ACC112 (cell line): ENCODE measurements at regions not wholly inside any gene's neighbourhood (a gene's known extent, or its start where the extent isn't known, plus 50 kb on each side); places are given as distances from the start of the nearest gene placed in this dataset.

ENCODE experiments used
- H2AFZ ChIP-seq: fragments of 200-600 bp; sonication (generic); one replicate; pipeline ENCODE4 v1.6.0; 2017; ENCODE audit warnings: antibody characterized with exemption, low read length; ENCODE audit not compliant: unreplicated experiment
- H3K27ac ChIP-seq: fragments of 200-600 bp; sonication (generic); 2 replicates; pipeline ENCODE4 v1.5.1; 2014; ENCODE audit warnings: low read depth, mild to moderate bottlenecking, antibody characterized with exemption, low read length, moderate library complexity
- H3K27me3 ChIP-seq: fragments of 200-600 bp; sonication (generic); 2 replicates; pipeline ENCODE4 v1.6.1; 2014; ENCODE audit warnings: mild to moderate bottlenecking, antibody characterized with exemption, low read length, moderate library complexity, mixed read lengths; ENCODE audit not compliant: insufficient read depth
- H3K36me3 ChIP-seq: fragments of 200-600 bp; sonication (generic); 2 replicates; pipeline ENCODE4 v1.6.1; 2016; ENCODE audit warnings: mild to moderate bottlenecking, antibody characterized with exemption, low read length, moderate library complexity, mixed read lengths; ENCODE audit not compliant: insufficient read depth
- H3K4me1 ChIP-seq: fragments of 200-600 bp; sonication (generic); one replicate; pipeline ENCODE4 v1.6.1; 2016; ENCODE audit warnings: low read length, mixed read lengths; ENCODE audit not compliant: insufficient read depth, unreplicated experiment, control insufficient read depth
- H3K4me3 ChIP-seq: fragments of 200-600 bp; sonication (generic); 2 replicates; pipeline ENCODE4 v1.5.1; 2014; ENCODE audit warnings: mild to moderate bottlenecking, low read depth, low read length
- H3K79me2 ChIP-seq: fragments of 200-600 bp; sonication (generic); one replicate; pipeline ENCODE4 v1.6.0; 2016; ENCODE audit warnings: low read length; ENCODE audit not compliant: control insufficient read depth, unreplicated experiment, insufficient read depth

DNA sequence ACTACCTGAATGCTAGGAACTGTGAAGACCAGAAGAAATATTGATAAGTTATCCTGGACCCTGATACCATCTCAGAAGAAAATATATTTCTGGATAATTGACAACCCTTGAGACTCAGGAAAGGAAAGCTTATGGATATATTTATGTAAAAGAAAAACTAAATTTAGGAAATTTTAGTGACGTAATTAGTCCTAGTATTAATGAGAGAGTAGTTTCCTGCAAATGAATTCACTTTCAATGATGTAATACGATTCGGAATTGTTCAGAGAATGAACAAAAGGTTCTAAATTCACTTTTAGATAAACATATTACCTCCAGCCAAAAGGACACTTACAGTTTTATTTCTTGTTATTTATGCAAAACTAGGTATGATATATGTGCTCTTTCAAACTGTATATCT is 1120.1 kb upstream of the NCAM2 start:
- H3K36me3 ChIP-seq = no peaks in the 10 kb centered on the region
- H3K79me2 ChIP-seq = no peaks in the 10 kb centered on the region
- H3K27ac ChIP-seq = no peak overlapping the region
- no peak overlapping the region for H2AFZ ChIP-seq
- no peak overlapping the region for H3K4me3 ChIP-seq
- no peaks in the 10 kb centered on the region for H3K27me3 ChIP-seq
- no peaks in the 10 kb centered on the region for H3K4me1 ChIP-seq

DNA sequence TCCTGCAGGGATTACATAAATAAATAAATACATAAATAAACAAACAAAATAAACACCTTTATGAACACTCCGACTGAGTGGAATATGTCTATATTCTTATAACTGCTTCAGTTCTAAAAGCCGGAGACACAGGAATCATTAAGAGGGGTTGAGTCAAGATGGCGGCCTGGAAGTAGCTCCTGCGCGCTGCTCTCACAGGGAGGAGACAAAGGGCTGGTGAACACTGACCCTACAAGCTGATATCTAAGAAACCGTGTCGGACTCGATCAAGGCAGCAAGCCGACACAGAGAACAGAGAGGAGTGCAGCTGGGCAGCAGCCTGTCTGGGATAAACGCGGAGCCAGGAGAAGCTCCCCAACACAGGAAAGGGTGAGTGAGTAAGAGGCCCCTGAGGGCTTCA is 1098.6 kb upstream of the NCAM2 start:
- H3K27ac ChIP-seq = no peak overlapping the region
- H3K4me3 ChIP-seq = no peak overlapping the region
- no peaks in the 10 kb centered on the region for H3K4me1 ChIP-seq
- no peak overlapping the region for H2AFZ ChIP-seq
- no peaks in the 10 kb centered on the region for H3K79me2 ChIP-seq
- H3K27me3 ChIP-seq = no peaks in the 10 kb centered on the region
- no peaks in the 10 kb centered on the region for H3K36me3 ChIP-seq

DNA sequence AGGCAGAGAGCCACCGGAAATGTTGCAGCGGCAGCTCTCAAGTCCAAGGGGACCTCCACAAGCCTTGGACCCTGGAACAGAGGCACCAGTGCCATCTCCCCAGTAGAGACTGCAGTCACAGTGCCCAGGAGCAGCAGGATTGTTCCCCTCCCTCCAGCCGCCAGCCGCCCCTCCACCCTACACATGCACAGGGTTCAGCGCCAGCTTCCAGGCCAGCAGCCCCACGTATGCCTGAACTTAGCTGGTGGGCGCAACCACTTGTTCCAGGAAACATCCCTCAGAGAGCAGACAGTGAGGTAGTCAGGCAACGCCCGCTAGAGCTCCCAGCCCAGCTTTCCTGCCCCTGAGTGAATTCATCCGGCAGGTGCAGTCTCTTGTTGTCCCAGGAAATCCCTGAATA is 1098.1 kb upstream of the NCAM2 start:
- Histone ChIP-seq H3K36me3 (no peaks in the 10 kb centered on the region), H3K4me3 (no peak overlapping the region), H2AFZ (no peak overlapping the region), H3K4me1 (no peaks in the 10 kb centered on the region), H3K79me2 (no peaks in the 10 kb centered on the region), H3K27me3 (no peaks in the 10 kb centered on the region), H3K27ac (no peak overlapping the region)

DNA sequence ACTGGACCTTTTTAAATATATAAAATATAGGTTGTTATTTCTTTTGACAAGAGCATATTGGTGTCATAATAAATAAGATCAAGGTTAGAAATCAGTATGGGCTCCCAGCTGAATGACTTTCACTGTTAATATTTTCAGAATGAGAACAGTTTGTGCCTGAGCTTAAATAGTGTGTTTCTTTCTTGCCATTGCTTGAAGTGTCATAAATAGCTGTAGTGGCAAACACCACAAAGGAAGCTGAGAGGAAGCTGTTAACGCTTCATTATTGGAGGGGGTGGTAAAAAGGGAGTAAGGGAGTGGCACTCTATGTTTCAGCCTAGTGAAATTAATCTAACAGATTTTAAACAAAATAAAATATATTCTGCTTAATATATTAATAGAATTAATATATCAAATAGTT is 1089.8 kb upstream of the NCAM2 start:
- Histone ChIP-seq H3K36me3 (no peaks in the 10 kb centered on the region), H3K27ac (no peak overlapping the region), H3K79me2 (no peaks in the 10 kb centered on the region), H2AFZ (no peak overlapping the region), H3K4me3 (no peak overlapping the region), H3K27me3 (no peaks in the 10 kb centered on the region), H3K4me1 (no peaks in the 10 kb centered on the region)

DNA sequence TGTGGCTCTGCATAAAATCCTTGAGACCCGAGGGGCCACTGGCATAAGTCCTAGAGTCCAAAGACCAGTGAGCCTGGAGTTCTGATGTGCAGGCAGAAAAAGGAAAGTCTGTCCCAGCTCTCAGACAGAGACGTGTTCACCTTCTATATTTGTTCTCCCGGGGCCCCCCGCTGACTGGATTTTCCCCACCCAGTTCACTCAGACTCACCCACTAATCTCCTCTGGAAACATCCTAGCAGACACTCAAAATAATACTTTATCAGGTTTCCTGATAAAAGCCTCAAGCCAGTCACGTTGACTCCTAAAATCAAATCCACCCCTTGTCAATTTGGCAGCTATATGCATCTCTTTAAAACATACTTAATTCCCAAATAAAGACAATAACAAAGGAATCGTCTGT is 1084.2 kb upstream of the NCAM2 start:
- no peak overlapping the region for H2AFZ ChIP-seq
- no peaks in the 10 kb centered on the region for H3K4me1 ChIP-seq
- H3K36me3 ChIP-seq = no peaks in the 10 kb centered on the region
- no peak overlapping the region for H3K27ac ChIP-seq
- no peaks in the 10 kb centered on the region for H3K27me3 ChIP-seq
- H3K4me3 ChIP-seq = no peak overlapping the region
- H3K79me2 ChIP-seq = no peaks in the 10 kb centered on the region

DNA sequence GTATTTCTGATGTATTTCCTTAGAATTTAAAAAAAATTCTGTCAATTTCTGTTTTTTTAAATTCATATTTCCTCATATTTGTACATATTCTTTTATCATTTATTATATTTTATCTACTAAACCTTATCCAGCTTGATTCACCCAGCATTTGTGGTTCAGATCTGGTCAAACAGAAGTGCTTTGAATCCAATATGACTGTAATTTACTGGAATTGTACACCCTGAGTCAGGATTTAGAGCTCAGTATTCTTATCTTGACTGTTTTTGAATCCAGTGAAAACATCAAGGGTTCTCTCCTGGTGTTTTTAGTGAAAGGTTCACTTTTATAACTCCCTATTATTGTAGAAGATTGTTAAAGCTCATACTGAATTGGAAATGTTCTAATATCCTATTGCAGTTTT is 1077.0 kb upstream of the NCAM2 start:
- Histone ChIP-seq H3K79me2 (no peaks in the 10 kb centered on the region), H2AFZ (no peak overlapping the region), H3K4me3 (no peak overlapping the region), H3K27me3 (no peaks in the 10 kb centered on the region), H3K36me3 (no peaks in the 10 kb centered on the region), H3K27ac (no peak overlapping the region), H3K4me1 (no peaks in the 10 kb centered on the region)

DNA sequence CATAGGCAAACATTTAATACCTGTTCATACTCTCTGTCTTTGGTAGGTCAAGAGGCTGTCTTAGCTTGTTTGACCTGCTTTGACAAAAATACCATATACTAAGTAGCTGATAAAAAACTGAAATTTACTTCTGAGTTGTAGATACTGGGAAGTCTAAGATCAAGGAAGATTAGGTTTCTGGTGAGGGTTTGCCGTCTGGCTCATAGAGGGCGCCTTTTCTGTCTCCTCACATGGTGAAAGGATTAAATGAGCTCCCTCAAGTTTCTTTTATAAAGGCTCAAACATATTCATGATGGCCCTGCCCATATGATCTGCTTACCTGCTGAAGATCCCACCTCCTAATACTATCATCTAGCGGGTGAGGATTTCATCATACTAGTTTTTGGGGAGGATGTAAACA is 1076.1 kb upstream of the NCAM2 start:
- H3K27ac ChIP-seq = no peak overlapping the region
- no peak overlapping the region for H2AFZ ChIP-seq
- no peaks in the 10 kb centered on the region for H3K79me2 ChIP-seq
- no peaks in the 10 kb centered on the region for H3K27me3 ChIP-seq
- no peaks in the 10 kb centered on the region for H3K36me3 ChIP-seq
- no peaks in the 10 kb centered on the region for H3K4me1 ChIP-seq
- H3K4me3 ChIP-seq = no peak overlapping the region

DNA sequence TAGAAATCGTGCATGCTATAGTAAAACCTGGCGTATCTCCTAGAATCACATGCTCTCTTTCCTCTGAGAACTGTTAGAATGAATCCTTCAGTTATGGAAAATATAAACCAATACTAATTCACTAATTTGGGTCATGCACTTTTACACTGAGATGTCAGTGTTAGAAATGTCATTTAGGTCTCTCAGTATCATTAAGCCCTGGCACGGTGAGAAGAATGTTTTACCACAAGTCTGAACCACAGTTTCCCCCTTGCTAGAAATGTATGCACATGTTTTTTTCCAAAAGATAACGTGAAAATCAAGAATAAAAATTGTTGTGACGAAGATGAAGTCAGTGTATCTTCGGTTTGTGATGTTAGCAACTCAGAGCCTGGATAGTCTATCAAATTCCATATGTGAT is 1062.7 kb upstream of the NCAM2 start:
- Histone ChIP-seq H3K4me3 (no peak overlapping the region), H3K79me2 (no peaks in the 10 kb centered on the region), H3K27me3 (no peaks in the 10 kb centered on the region), H3K27ac (no peak overlapping the region), H3K36me3 (no peaks in the 10 kb centered on the region), H3K4me1 (no peaks in the 10 kb centered on the region), H2AFZ (no peak overlapping the region)

DNA sequence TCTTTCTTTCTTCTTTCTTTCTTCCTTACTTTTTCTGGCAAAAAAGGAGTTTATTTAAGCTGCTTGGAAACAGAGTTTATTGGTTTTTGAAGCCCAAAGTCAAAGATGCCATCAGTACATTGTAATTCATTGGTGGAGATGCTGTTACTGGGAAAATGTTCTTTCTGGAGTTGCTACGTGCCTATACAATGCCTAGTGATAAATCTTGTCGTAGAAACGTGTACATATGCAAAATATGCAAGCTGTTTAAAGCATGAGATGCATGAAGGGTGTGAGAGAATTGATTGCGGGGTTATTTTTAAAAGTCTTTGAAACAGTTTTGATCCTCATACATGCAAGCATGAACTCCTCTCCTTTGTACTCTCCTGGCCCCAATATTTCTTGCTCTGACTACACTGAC is 1060.6 kb upstream of the NCAM2 start:
- no peaks in the 10 kb centered on the region for H3K36me3 ChIP-seq
- H2AFZ ChIP-seq = no peak overlapping the region
- H3K27me3 ChIP-seq = no peaks in the 10 kb centered on the region
- no peaks in the 10 kb centered on the region for H3K79me2 ChIP-seq
- no peak overlapping the region for H3K27ac ChIP-seq
- no peak overlapping the region for H3K4me3 ChIP-seq
- no peaks in the 10 kb centered on the region for H3K4me1 ChIP-seq

DNA sequence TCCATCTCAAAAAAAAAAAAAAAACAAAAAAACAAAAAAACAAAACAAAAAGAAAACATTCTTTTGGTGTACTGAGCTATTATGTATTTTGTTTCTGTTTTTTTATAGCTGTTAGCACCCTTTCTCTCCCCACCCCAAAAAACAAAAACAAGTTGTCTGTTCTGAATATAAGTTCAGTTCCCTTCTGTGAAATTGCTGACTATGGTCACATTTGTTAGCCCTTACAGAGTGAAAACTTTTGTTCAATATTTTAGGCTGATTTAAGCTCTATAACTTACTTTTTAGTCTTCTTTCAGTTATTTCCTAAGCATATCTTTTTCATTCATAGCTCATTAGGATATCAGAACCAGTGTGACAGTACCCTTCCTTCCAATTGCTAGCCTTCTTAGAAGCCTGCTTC is 1056.6 kb upstream of the NCAM2 start:
- no peaks in the 10 kb centered on the region for H3K79me2 ChIP-seq
- H2AFZ ChIP-seq = no peak overlapping the region
- H3K27ac ChIP-seq = no peak overlapping the region
- H3K4me1 ChIP-seq = no peaks in the 10 kb centered on the region
- no peaks in the 10 kb centered on the region for H3K27me3 ChIP-seq
- no peak overlapping the region for H3K4me3 ChIP-seq
- no peaks in the 10 kb centered on the region for H3K36me3 ChIP-seq

DNA sequence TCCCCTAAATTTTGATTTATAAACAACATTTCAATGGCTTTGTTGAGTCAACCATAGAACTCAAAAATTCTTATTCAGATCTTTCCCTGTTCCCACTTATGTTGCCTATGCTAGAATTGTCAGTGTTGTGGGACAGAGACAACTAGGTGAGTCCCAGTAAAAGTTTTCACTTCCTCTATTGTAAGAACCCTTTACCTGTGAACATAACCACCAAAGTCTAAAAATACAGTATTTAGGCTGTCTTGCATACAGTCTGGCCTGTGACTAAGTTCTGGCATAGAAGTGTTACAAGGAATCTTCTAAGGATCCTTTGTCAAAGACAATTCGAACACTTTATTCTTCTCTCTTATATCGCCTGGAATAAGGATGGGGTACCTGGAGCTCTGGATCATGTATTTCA is 1047.9 kb upstream of the NCAM2 start:
- Histone ChIP-seq H3K36me3 (no peaks in the 10 kb centered on the region), H3K79me2 (no peaks in the 10 kb centered on the region), H3K4me1 (no peaks in the 10 kb centered on the region), H3K27me3 (no peaks in the 10 kb centered on the region), H3K4me3 (no peak overlapping the region), H2AFZ (no peak overlapping the region), H3K27ac (no peak overlapping the region)

DNA sequence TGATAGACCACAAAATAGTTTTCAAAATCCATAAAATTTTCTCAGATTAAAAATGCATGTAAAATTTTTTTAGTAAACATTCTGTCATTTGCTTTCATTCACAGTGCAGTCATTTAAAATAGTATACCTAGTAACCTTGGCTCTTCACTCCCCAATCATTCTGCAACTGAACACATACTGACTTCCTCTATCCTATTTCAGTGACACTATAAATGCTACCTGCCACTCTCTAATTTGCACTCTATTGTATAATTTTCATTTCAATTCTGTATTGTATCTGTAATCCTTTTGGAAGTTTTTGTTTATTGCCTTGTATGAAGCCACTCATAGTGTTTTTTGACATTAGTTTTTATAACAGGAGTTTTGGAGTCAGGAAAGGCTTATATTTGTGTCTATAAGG is 1029.1 kb upstream of the NCAM2 start:
- H3K36me3 ChIP-seq = no peaks in the 10 kb centered on the region
- H3K4me3 ChIP-seq = no peak overlapping the region
- H3K27ac ChIP-seq = no peak overlapping the region
- no peaks in the 10 kb centered on the region for H3K27me3 ChIP-seq
- H3K4me1 ChIP-seq = no peaks in the 10 kb centered on the region
- H2AFZ ChIP-seq = no peak overlapping the region
- no peaks in the 10 kb centered on the region for H3K79me2 ChIP-seq
